AML-193 (cell line): ENCODE measurements at regions not wholly inside any gene's neighbourhood (a gene's known extent, or its start where the extent isn't known, plus 50 kb on each side); places are given as distances from the start of the nearest gene placed in this dataset.
"Not testable (repeated sequence)": the region's sequence is repeated elsewhere in the genome, so short reads cannot be mapped to it uniquely, and the experiment has no call there.

Experiments
- DNase-seq, 2 experiments: peaks; one replicate each; lab custom pipeline; 2025; lab: John Stamatoyannopoulos, UW

DNA sequence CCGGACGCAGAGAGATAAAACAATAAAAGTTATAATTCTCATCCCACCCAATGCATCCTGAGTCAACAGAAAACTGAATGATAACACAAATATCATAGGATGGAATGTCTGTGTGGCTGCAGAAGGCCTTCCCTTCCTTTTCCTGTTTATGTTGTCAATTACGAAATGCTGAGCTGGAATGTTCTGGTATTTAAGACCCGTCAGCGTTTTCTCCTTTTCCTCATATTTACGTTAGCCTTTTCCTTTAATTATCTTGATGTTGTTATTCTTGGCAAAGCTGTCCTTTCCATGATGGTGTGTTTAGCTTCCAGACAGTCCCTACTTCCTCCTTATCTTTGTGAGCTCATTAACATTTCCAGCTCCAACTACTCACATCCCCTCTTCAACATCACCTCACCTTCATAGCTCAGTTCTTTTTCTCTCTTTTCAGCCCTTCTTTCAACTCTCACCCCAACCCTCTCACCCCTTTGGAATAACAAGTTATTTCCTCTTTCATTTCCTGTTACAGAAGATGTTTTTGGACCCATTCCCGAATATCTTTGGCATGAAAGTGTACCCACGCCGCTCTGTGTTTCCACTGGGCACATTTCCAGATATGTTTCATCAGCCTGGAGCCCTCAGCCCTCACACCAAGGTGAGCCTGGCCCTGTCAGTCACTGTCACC lies 221.6 kb downstream of the NR2F1-AS1 start:
- no peak for DNase-seq

- DNase-seq, result no peak
Measured at GRCh38 chr5:93358176-93358575, 222.8 kb downstream of the NR2F1-AS1 start.

- DNase-seq, result no peak
Measured at GRCh38 chr5:93357686-93358085, 223.3 kb downstream of the NR2F1-AS1 start.

GRCh38 chr5:93355691-93356090 lies 225.3 kb downstream of the NR2F1-AS1 start:
- no peak for DNase-seq

DNA sequence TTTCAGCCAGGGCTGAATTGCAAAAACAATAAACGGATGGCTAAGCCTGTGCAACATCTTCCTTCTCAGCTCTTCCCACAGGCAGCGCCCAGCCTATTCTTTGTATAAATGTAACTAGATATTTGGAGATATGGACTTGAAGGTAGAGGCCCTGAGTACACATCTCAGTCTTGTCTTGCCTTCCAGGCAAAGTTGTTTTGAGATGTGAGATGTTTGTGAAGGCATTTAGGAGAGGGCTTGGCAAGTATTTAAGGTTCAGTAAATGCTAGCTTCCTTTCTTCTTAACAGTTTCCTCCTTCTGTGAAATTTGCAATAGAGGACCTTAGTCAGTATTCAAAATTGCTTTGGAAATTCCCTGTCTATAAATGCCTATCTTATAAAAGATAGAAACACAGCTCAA lies 228.8 kb downstream of the NR2F1-AS1 start:
- DNase-seq, result no peak

GRCh38 chr5:93349613-93350012 lies 231.4 kb downstream of the NR2F1-AS1 start:
- no peak for DNase-seq

GRCh38 chr5:93348231-93348630 lies 232.8 kb downstream of the NR2F1-AS1 start:
- no peak for DNase-seq

DNA sequence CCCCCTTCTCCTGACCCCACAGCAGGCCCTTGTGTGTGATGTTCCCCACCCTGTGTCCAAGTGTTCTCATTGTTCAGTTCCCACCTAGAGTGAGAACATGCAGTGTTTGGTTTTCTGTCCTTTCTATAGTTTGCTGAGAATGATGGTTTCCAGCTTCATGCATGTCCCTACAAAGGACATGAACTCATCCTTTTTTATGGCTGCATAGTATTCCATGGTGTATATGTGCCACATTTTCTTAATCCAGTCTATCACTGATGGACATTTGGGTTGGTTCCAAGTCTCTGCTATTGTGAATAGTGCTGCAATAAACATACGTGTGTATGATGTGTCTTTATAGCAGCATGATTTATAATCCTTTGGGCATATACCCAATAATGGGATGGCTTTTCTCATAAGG lies 234.2 kb downstream of the NR2F1-AS1 start:
- DNase-seq, result not testable (repeated sequence)

GRCh38 chr5:93346301-93346700 lies 234.7 kb downstream of the NR2F1-AS1 start:
- DNase-seq, result no peak

DNA sequence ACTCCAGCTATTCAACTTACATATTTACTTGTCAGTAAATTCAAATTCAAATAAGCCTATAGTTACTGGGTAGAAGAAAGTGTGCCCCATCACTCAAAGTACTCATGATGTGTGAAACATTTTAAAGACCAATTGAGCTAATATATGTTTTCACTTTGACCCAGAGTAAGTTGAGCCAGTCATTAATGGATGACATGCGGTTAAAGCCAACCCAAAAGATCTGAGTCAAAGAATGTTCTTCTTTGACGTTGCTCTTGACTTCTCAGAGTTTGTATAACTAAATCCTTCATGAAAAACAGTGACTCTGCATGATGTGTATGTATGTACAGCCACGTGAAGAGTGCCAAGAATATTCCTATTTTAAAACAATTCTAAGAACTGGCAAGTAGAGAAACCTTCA lies 237.4 kb downstream of the NR2F1-AS1 start:
- no peak for DNase-seq

DNA sequence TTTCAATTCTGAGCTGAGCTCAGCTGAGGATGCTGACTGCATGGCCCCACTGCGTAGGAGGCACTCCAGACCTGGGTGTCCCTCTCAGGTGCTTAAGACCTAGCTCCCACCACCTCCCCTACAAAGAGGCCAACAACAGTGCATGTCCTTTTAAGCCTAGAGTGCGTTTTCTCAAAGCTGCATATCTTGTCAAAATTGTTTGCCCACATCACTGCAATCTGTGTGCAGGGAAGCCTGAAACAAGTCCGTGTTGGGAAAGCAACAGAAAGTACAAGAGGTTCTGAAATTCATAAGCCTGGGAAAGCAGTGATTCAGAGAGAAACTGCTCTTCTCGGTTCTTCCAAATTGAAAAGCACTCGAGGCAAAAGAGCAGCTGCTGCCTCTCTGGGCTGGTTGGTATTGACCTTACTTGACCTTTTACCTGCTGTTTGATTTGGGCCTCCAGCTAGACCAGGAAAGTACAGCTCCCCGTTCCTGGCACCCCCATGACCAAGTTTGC lies 238.4 kb downstream of the NR2F1-AS1 start:
- DNase-seq, result no peak

- no peak for DNase-seq
Measured at GRCh38 chr5:93340881-93341280, 240.1 kb downstream of the NR2F1-AS1 start.

- DNase-seq, result no peak
Measured at GRCh38 chr5:93337138-93337537, 243.9 kb downstream of the NR2F1-AS1 start.

- DNase-seq, result no peak
Measured at GRCh38 chr5:93336330-93337110, 244.5 kb downstream of the NR2F1-AS1 start.

DNA sequence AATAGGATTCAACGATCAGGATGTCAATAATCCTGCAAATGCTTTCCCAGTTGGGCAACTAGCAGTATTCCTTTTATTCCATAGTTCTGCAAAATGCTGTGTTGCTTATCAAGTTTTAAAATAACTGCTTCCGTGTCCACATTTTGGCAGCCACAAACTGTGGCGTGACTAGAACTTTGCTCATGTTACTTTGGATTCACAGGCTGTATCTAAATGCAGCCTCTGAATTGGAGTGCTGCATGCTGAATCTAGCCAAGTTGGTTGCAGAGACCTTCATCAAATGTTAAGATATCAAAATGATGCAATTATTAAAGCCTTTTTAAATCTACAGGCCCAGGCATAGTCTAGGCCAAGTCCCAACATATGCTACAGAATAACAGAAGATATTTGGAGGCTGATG lies 249.2 kb downstream of the NR2F1-AS1 start:
- no peak for DNase-seq

- no peak for DNase-seq
Measured at GRCh38 chr5:93331241-93331640, 249.8 kb downstream of the NR2F1-AS1 start.

DNA sequence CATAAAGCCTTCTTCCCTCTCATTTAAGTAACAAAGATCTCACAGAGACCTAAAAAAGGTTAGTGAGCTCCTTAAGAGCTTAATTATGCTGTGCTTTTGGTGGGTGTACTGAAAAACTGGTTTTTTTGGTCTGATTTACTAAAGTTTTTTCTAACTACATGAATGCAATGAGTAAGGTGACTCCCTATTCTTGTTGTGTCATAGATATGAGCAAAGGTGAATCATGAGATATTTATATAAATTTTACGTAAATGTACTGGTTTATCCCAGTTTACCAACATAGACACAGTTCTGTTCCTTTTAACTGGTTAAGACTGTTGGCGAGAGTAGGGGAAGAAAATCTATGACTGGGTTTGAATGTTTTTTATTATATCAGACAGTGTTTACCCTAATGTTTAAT lies 250.5 kb downstream of the NR2F1-AS1 start:
- no peak for DNase-seq

DNA sequence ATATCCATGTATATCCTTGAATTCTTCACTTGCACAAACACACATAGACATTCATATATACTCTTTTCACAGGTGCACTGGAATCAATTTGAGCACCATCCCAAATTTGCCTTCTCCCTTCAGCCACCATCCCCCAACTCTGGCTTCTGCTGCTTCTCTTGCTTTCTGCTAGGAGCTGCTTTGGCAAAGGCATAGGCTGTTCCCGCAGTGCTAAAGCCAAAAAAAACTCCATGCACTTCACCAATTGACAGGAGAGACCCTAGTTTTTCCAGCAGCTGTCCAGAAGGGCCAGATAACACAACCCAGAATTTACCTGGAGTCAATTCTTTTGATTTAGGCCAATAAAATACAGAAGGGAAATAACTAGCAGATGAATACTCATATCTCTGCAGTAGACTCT lies 251.3 kb downstream of the NR2F1-AS1 start:
- no peak for DNase-seq

DNA sequence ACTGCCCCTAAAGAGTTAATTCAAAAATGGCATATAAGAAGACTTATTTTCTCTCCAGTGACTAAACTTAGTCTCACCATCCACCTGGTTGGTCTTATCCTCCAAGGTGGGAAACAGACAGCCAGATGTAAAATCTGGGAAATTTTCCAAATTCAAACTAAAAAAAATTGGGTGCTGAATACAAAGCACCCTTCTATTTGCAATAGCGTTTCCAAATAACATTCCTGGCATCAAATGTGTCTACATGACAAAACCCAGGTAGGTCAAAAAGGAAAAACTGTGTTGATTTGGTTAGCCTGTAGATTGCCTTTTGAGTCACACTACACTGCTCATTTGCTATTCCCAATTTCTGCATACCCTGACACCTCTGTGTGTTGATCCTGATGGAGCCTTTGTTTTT lies 252.2 kb downstream of the NR2F1-AS1 start:
- DNase-seq, result no peak

DNA sequence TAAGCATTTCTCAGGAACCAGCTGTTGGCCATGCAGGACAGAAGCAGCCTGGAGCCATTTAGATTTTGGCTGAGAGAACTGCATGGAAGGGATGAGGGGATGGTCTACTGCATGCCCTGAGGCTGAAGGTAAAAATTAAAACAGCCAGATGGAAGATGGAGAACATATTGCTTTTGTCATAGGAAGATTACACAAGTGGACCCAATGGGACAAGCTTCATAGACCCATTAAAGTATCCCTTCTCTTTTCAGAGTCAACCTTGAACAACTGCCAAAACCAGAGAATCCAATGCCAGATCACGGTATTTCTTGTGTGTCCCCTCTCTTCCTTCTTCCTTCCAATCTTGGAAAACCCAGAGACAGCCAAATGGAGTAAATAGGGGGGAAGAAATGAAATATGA lies 253.4 kb downstream of the NR2F1-AS1 start:
- DNase-seq, result no peak

DNA sequence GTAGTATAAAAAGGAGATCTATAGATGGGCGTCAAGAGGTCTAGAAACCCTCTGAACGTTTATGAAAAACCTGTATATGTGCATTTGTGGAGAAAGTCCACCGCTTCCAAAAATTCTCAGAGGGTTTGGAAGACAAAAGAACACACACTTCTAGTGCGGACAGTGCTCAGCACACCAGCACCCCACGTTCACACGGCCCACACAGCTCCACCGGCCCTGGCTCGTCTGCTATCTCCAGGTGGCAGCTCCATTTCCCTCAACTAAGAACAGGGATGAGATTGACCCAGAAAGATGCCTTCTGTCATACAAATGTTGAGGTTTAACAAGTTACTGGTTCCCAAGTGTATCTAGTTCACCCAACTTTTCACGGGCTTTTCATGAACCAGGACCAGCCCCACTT lies 255.1 kb downstream of the NR2F1-AS1 start:
- DNase-seq, result no peak

DNA sequence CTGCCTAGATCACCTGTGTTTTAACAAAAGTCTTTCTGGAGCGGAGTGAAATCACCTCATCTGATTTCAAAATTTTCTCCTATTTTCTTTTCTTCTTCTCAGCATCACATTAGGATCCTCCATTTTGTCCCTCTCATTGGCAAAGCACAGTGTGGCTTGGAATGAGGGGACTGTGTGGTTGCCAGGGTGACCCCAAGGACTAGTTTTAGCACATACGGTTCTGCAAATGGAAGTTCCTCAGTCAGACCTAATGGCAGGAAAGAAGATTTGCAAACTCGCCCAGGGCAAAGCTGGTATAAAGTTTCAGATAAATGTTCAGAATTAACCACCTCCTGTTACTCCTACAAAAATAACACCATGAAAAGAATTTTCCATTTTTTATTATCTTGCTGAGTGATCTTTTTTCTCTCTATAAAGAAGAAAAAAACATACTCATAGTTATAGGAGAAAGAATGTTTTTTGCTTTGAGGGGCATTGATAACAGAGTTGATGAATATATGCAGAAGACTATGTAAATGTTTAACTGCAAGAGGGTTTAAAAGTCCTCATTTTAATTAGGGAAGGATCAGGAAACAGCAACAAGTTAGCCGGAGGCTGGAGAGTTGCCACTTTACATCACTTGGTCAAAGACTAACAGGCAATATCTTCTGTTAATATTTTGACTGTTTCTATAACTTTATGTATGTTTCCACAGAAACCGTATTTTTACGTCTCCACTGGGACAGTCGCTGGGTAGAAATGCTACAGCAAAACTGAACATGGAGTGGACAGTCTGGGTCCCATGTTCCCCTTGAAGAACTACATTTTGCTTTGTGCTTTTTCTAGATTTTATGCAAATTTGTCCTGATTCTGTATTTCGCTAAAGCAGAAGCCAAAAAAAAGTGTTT lies 257.8 kb downstream of the NR2F1-AS1 start:
- no peak for DNase-seq
